SK-N-MC (cell line): ENCODE measurements at regions not wholly inside any gene's neighbourhood (a gene's known extent, or its start where the extent isn't known, plus 50 kb on each side); places are given as distances from the start of the nearest gene placed in this dataset.

Experiments
- EZH2 ChIP-seq: fragments of 200-600 bp; sonication (generic); IDR thresholded peaks from one replicate; pipeline ENCODE4 v1.6.1; 2017; ENCODE audit warnings: antibody characterized with exemption
- POLR2AphosphoS5 ChIP-seq: IDR thresholded peaks from 2 replicates; pipeline ENCODE4 v1.6.1; 2012; ENCODE audit warnings: mild to moderate bottlenecking, low read depth, low read length, borderline replicate concordance

GRCh38 chr18:67695684-67696083 lies 179.2 kb upstream of the DSEL start:
- TF ChIP-seq POLR2AphosphoS5 (no peak), EZH2 (no peak)
